AG10803 (cell line): ENCODE measurements at regions not wholly inside any gene's neighbourhood (a gene's known extent, or its start where the extent isn't known, plus 50 kb on each side); places are given as distances from the start of the nearest gene placed in this dataset.

Experiments
- DNase-seq: peaks from one replicate; pipeline ENCODE4 v3.0.0; 2010; ENCODE audit warnings: low read depth
- H3K4me3 ChIP-seq: 2 replicates; pipeline ENCODE4 v1.5.1; 2011; ENCODE audit warnings: mild to moderate bottlenecking, low read length, control low read depth
- CTCF ChIP-seq: conservative IDR thresholded peaks from 2 replicates; pipeline ENCODE4 v1.5.1; 2011; ENCODE audit warnings: mild to moderate bottlenecking, low read length, control low read depth, inconsistent platforms

GRCh38 chr7:83777406-83778072, 128.6 kb upstream of the SEMA3E start:
- DNase-seq = no peak
- TF ChIP-seq CTCF = no peak

GRCh38 chr7:83769407-83769806, 120.5 kb upstream of the SEMA3E start:
- DNase-seq = no peak
- TF ChIP-seq CTCF = no peak
- no peak overlapping the region for H3K4me3 ChIP-seq

More at GRCh38 chr7:83777406-83778072, 128.6 kb upstream of the SEMA3E start:
- no peak overlapping the region for H3K4me3 ChIP-seq

GRCh38 chr7:83751217-83751616, 102.3 kb upstream of the SEMA3E start:
- no peak overlapping the region for H3K4me3 ChIP-seq
- TF ChIP-seq CTCF = no peak
- DNase-seq = no peak

GRCh38 chr7:83749495-83749894, 100.6 kb upstream of the SEMA3E start:
- no peak for DNase-seq
- no peak overlapping the region for H3K4me3 ChIP-seq
- TF ChIP-seq CTCF = no peak

GRCh38 chr7:83739527-83739926, 90.6 kb upstream of the SEMA3E start:
- TF ChIP-seq CTCF = no peak
- H3K4me3 ChIP-seq = no peak overlapping the region
- no peak for DNase-seq

GRCh38 chr7:83738291-83738835, 89.4 kb upstream of the SEMA3E start:
- no peak for TF ChIP-seq CTCF
- DNase-seq = no peak

GRCh38 chr7:83732305-83732704, 83.4 kb upstream of the SEMA3E start:
- no peak overlapping the region for H3K4me3 ChIP-seq
- no peak for TF ChIP-seq CTCF
- DNase-seq = no peak

More at GRCh38 chr7:83738291-83738835, 89.4 kb upstream of the SEMA3E start:
- H3K4me3 ChIP-seq = no peak overlapping the region
